HG02759 (cell line): ENCODE measurements at regions not wholly inside any gene's neighbourhood (a gene's known extent, or its start where the extent isn't known, plus 50 kb on each side); places are given as distances from the start of the nearest gene placed in this dataset.
"Not testable (repeated sequence)": the region's sequence is repeated elsewhere in the genome, so short reads cannot be mapped to it uniquely, and the experiment has no call there.

Experiments
- ATAC-seq: cut with Tn5 transposase; IDR thresholded peaks from one replicate; pipeline ENCODE4 v1.9.1; 2021; ENCODE audit warnings: mild to moderate bottlenecking, moderate library complexity; ENCODE audit not compliant: unreplicated experiment

- no peak for ATAC-seq
Measured at GRCh38 chr7:24428676-24429075, 144.6 kb upstream of the PALS2 start.

- ATAC-seq = no peak
Measured at GRCh38 chr7:24432677-24433076, 140.6 kb upstream of the PALS2 start.

GRCh38 chr7:24434972-24435371, 138.3 kb upstream of the PALS2 start:
- no peak for ATAC-seq

- no peak for ATAC-seq
Measured at GRCh38 chr7:24436131-24436920, 136.9 kb upstream of the PALS2 start.

- ATAC-seq = no peak
Measured at GRCh38 chr7:24438232-24438631, 135.0 kb upstream of the PALS2 start.

GRCh38 chr7:24439104-24439503, 134.1 kb upstream of the PALS2 start:
- ATAC-seq = not testable (repeated sequence)

- ATAC-seq = no peak
Measured at GRCh38 chr7:24440892-24441291, 132.4 kb upstream of the PALS2 start.

GRCh38 chr7:24441314-24442027, 131.8 kb upstream of the PALS2 start:
- peak; percentile 54 for ATAC-seq

- ATAC-seq = peak; percentile 44
Measured at GRCh38 chr7:24442170-24442777, 131.0 kb upstream of the PALS2 start.

GRCh38 chr7:24444666-24445440, 128.4 kb upstream of the PALS2 start:
- ATAC-seq = no peak

GRCh38 chr7:24448038-24448437, 125.2 kb upstream of the PALS2 start:
- no peak for ATAC-seq

GRCh38 chr7:24449416-24449815, 123.8 kb upstream of the PALS2 start:
- not testable (repeated sequence) for ATAC-seq

- peak; percentile 83 for ATAC-seq
Measured at GRCh38 chr7:24455813-24456525, 117.3 kb upstream of the PALS2 start.

- peak; percentile 52 for ATAC-seq
Measured at GRCh38 chr7:24456526-24457218, 116.6 kb upstream of the PALS2 start.

GRCh38 chr7:24457219-24457558, 116.1 kb upstream of the PALS2 start:
- ATAC-seq = no peak

- ATAC-seq = no peak
Measured at GRCh38 chr7:24462117-24462516, 111.1 kb upstream of the PALS2 start.

GRCh38 chr7:24462984-24463383, 110.3 kb upstream of the PALS2 start:
- no peak for ATAC-seq

GRCh38 chr7:24463474-24463873, 109.8 kb upstream of the PALS2 start:
- no peak for ATAC-seq

GRCh38 chr7:24464861-24465260, 108.4 kb upstream of the PALS2 start:
- ATAC-seq = no peak

GRCh38 chr7:24466168-24466768, 107.0 kb upstream of the PALS2 start:
- ATAC-seq = no peak
